ENCODE measurements at regions not wholly inside any gene's neighbourhood (a gene's known extent, or its start where the extent isn't known, plus 50 kb on each side); places are given as distances from the start of the nearest gene placed in this dataset.
"Not testable (repeated sequence)": the region's sequence is repeated elsewhere in the genome, so short reads cannot be mapped to it uniquely, and the experiment has no call there.

DNA sequence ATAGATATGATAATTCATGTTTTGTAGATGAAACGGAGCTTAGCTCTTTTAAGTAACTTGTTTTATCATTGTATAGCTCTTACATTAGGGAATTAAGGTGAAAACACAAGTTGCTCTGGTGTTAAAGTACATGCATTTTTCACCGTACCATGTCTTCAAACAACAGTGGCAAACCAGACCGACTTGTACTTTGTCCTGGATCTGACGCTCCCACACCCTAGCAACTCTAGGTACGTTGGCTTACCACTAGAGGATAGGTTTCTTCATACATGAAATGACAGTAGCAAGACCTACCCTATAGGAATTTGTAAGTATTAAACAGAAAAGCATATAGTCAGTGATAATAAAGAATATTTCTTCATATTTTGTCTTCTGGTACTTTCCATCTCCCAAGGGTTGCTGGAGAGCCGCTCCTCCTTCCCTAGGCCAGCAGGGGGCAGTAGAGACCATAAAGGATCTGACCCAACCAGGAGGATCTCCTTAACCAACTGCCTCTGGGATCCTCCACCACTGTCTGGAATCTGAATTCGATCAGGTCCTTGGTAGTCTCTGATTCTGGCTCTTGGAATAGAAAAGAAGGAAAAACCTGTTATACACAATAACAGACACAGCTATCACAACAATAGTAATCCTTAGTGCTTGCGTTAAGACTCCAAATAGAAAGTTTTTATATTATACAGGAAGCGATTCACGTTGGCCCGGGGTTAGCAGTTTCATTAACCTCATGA lies 136.7 kb downstream of the CAVIN4 start:
- DNase-seq, result peak; percentile 19 to 75

DNA sequence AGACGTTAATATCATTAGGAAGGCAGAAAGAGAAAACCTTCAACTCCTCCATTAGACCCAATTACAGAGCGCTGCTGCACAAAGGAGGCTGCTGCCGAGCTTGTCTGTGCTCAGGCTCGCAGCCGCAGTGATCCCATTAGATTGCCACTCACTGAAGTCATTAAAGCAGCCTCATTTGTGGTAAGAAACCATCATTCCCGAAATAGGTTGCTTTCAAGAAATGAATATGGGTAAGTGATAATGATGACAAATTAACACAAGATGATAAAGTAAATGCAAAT lies 137.2 kb downstream of the CAVIN4 start:
- no peak for DNase-seq

GRCh38 chr9:100718717-100719116 lies 140.8 kb downstream of the CAVIN4 start:
- DNase-seq, result no peak

- DNase-seq, result no peak
These were observed 143.0 kb downstream of the CAVIN4 start for GRCh38 chr9:100720922-100721321.

DNA sequence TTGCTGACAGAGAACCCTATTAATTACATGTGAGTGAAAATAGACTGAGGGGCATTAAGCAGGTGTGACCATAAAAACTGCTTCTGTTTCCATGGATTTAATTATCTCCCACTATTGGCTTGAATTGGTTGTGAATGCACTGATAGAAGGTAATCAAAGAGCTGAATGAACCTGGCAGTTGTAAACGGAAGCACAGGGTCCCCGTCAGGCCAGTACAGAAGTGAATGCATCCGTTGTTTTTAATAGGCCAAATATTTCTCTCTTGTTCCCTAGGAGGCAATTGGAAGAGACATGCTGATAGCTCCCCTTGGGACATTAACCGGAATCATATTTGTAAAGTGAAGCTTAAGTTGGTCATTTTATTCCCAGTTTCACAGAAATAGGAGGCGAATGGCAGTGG lies 147.0 kb downstream of the CAVIN4 start:
- no peak for DNase-seq

DNA sequence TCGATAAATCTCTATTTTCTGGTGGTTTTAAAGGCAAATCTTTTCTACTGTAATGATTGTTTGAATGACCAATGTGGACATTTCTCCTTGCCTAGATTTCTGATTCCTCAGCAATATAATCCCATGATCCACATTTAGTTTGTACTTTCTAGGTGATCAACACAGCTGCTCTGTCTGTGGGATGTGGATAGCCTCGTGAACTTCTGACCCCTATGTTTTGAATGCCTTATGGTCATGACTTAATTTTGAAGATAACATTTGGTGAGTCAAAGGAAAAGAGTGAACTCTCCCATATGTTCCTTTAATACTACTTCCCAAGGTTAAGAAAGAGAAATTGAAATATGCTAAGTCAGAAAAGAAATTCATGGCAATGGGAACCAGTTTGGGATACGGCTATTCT lies 147.5 kb downstream of the CAVIN4 start:
- no peak for DNase-seq

GRCh38 chr9:100729336-100729895 lies 151.5 kb downstream of the CAVIN4 start:
- no peak for DNase-seq

DNA sequence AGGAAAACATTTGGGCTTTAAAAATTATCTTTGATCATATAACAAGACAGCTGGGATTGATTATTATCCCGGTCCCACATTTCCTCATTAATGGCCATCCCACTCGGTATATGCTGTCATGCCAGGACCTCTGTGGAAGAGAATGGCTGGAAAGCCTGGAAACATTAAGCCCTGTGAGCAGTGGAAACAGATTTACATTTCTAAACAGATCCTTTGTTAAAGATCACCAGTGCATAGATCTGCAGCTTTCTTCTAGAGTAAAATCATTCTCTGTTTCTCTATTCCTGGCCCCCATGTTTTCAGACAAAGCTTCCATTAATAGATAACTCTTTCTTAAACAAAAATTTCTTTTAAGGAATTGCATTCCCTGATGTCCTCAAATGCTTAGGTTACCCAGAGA lies 152.2 kb downstream of the CAVIN4 start:
- DNase-seq, result no peak

DNA sequence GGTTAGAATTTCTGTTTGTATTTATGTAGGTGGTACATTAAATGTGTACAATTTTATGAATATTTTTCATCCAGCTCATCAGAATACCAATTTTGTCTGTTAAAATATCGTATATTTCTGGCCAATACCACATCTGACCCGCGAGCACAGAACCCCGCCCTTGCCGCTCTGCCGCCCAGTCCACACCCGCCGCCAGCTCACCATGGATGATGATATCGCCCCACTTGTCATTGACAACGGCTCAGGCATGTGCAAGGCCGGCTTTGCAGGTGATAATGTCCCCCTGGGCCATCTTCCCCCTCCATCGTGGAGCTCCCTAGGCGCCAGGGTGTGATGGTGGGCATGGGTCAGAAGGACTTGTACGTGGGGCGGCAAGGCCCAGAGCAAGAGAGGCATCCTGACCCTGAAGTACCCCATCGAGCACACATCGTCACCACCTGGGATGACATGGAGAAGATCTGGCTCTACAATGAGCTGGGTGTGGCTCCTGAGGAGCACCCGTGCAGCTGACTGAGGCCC lies 153.2 kb downstream of the CAVIN4 start:
- no peak for DNase-seq

- DNase-seq, result no peak
These were observed 153.7 kb downstream of the CAVIN4 start for GRCh38 chr9:100731557-100731956.

GRCh38 chr9:100739208-100739607 lies 161.3 kb downstream of the CAVIN4 start:
- no peak for DNase-seq

DNA sequence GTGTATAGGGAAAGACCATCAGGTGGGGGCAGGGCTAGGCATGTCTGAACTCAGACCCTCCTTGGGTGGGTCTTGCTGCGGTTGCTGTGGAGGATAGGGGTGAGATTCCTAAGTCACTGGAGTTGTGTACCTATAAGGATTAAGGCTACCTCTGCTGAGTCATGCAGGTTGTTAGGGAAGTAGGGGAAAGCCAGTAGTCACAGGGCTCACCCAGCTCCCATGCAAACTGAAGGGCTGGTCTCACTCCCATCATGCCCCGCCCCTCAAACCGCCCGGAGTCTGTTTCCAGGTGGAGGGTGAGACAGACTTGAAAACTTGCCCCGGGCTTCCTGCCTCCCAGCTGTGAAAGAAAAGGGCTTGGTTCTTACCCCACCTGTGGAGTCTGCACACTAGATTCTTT lies 161.8 kb downstream of the CAVIN4 start:
- DNase-seq, result no peak

DNA sequence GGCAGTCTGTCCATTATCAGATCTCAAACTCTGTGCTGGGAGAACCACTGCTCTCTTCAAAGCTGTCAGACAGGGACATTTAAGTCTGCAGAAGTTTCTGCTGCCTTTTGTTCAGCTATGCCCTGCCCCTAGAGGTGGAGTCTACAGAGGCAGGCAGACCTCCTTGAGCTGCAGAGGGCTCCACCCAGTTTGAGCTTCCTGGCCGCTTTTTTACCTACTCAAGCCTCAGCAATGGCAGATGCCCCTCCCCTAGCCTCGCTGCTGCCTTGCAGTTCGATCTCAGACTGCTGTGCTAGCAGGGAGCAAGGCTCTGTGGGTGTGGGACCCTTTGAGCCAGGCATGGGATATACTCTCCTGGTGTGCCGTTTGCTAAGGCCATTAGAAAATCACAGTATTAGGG lies 171.1 kb downstream of the CAVIN4 start:
- not testable (repeated sequence) for DNase-seq

- no peak for DNase-seq
These were observed 178.3 kb downstream of the CAVIN4 start for GRCh38 chr9:100756217-100756616.

- DNase-seq, result no peak
These were observed 181.3 kb downstream of the CAVIN4 start for GRCh38 chr9:100759215-100759614.

DNA sequence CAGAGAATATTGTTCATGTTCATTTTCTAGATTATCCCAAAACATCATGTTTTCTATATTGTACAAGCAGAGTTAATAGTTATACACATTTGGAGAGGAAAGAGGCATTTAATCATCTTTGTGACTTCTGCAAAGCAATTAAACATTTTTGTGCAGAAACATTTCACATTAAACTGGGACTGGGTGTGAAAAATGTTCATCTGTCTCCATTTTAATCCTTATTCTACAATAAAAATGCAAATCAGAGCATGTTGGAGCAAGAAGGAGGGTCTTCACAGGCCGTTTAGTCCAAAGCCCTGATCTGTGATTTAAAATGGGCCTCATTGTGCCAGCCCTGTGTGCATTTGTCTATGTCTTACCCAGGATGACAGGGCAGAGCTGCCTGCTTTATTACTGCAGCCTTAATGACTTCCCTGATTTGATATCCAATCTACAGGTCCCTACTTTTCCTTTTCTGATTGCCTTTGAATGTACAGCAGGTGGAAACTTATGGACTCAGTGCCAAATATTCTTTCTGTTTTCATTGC lies 183.5 kb downstream of the CAVIN4 start:
- DNase-seq, result no peak

- no peak for DNase-seq
These were observed 196.4 kb downstream of the CAVIN4 start for GRCh38 chr9:100774326-100774725.

GRCh38 chr9:100774962-100775361 lies 197.1 kb downstream of the CAVIN4 start:
- no peak for DNase-seq

DNA sequence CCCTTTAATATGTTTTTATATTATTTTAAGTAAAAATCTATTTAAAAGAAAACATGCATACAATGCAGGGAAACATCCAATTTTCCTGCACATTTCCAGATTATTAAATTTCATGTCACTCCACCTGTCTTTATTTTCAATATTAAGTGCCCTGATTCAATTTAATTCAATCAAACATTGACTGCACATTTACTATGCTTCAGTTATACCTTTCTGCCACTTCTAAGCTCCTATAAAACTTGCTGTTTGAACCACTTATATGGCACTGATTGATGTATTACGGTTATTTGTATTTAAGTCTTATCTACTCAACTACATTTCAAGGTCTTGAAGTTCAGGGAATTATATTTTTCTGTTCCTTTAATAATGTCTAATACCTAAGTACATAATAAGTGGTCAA lies 198.0 kb downstream of the CAVIN4 start:
- DNase-seq, result no peak

GRCh38 chr9:100784755-100785154 lies 206.9 kb downstream of the CAVIN4 start:
- DNase-seq, result no peak

DNA sequence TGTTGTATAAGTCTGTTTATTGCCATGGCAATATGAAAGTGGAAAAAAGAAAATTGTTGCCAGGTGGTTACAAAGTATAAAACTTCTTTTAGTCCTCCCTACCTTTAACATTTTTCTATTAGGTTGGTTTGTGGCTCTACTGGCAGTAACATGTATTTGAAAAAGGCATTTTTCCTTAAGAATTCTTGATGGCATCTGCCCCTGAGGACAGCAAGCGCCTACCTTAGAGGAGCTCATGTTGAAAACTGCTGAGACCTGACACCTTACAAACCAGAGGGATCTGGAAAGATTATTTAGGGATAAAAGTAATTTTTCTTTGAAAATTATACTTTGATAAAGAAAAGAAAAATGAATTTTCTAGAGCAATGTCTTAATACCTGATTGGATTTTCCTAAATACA lies 208.1 kb downstream of the CAVIN4 start:
- DNase-seq, result no peak

DNA sequence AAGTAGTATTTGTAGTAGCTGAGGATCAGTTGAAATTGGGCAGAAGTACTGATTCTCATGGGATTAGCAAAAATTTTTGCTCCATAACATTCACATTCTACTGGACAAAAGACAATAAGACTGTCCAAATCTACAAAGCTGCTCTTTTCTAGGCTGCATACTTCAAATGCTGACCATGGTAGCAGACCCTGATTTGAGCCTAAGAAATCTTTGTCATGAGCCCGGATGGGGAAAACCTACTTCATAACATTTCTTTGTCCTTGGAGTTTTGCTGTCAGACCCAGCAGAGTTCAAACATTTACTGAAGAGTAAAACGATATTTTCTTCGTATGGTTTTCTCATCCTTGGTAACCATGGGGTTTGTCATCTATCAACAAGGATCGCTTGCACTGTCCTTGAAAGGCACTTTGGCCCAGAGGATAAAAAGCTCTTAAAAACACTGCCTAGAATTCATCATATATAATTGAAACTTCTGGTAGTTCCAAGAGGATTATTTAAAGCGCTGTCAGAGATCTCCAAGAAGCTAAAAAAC lies 216.9 kb downstream of the CAVIN4 start:
- no peak for DNase-seq

- DNase-seq, result no peak
These were observed 224.6 kb upstream of the PLPPR1 start for GRCh38 chr9:100803956-100804355.

DNA sequence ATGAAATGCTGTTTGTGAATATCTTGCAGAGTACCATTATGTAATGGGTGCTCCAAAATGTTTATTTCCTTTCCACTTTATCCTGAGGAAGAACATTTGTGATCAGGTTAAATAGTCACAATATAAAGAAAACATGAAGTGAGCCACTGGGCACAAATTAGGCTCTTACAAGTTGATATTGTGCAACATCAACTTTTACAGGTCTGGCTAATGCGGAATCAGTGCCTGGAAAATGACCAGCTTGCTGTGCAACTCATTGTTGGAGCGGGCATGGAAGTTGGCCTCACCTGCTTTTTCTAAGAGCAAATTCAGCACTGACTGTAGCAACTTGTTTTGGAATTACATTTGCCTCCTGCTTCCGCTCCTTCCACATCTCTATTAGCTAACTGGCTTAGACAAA lies 216.9 kb upstream of the PLPPR1 start:
- DNase-seq, result no peak

DNA sequence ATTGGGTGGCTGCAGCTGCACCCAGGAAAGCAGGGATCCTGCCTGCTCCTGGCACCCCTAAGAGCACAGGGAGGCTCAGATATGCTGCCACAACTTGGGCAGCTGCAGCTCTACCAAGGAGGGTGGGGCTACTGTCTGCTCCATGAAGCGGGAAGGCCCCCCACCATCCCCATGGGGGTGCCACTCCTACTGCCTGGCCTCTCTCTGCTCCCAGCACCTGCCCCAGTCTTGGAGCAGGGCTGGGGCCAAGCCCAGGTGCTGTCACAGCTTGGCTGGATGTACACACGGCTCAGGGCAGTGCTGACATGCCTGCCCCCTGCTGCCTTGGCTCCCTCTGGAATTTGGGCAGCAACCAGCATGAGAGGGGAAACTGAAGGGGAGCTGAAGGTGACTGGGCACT lies 214.7 kb upstream of the PLPPR1 start:
- DNase-seq, result no peak
